ENCODE measurements at regions not wholly inside any gene's neighbourhood (a gene's known extent, or its start where the extent isn't known, plus 50 kb on each side); places are given as distances from the start of the nearest gene placed in this dataset.

DNA sequence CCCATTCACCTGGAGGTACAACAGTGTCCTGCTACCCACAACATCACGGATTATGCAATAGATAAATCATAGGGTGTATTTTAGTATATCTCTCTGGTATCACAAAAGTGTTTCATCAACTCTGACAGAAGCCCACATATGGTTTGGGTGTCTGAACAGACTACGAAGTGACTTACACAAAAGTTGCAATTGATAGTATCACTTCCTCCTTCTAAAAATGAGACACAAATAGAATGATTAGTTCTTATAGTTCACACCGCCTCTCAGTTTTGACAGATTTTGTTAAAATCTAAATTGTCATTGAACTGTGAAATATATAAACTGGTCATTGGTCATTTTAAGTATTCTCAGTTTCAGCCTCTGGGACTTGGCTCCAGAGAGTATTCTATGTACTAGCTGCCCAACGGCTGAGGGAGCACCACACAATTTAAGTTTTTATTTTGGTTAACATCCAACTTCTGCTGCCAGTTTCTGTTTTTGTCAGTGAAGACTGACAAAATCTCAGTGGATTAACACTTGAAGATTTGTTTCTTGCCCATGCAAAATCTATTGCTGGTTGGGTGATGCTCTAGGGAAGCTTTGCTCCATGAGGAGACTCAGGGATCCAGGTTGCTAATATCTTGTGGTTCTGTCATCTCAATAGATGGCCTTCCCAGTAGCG, 113.8 kb upstream of the PUDP start:
- no peak overlapping the region for H2AFZ ChIP-seq (ENCODE audit: low read depth, low read length)
- no peaks in the 10 kb centered on the region for H3F3A ChIP-seq (ENCODE audit: insufficient read depth, low read length, poor library complexity, severe bottlenecking)
- H3K4me2 ChIP-seq (ENCODE audit: low read length) = no peak overlapping the region
- no peaks in the 10 kb centered on the region for H4K20me1 ChIP-seq (ENCODE audit: insufficient read depth)
- H3K9me2 ChIP-seq (ENCODE audit: insufficient read depth, low read length) = no peaks in the 10 kb centered on the region
- no peaks in the 10 kb centered on the region for H3K27me3 ChIP-seq (ENCODE audit: insufficient read depth, low read depth, low read length)
- no peaks in the 10 kb centered on the region for H3K9me3 ChIP-seq (ENCODE audit: low read length)
- no peaks in the 10 kb centered on the region for H3K79me2 ChIP-seq (replicated peaks; ENCODE audit: insufficient read depth, low read length)
- H3K4me3 ChIP-seq (ENCODE audit: low read length) = no peak overlapping the region
- no peaks in the 10 kb centered on the region for H3K36me3 ChIP-seq (ENCODE audit: insufficient read depth, low read length)
- no peak overlapping the region for H3K9ac ChIP-seq (ENCODE audit: low read length)
- H3K27ac ChIP-seq (ENCODE audit: low read length) = no peak overlapping the region
- TF ChIP-seq TAF1 (IDR thresholded peaks at IDR 0.05; ENCODE audit: low read depth) = no peak
- TF ChIP-seq, protein P1, sequence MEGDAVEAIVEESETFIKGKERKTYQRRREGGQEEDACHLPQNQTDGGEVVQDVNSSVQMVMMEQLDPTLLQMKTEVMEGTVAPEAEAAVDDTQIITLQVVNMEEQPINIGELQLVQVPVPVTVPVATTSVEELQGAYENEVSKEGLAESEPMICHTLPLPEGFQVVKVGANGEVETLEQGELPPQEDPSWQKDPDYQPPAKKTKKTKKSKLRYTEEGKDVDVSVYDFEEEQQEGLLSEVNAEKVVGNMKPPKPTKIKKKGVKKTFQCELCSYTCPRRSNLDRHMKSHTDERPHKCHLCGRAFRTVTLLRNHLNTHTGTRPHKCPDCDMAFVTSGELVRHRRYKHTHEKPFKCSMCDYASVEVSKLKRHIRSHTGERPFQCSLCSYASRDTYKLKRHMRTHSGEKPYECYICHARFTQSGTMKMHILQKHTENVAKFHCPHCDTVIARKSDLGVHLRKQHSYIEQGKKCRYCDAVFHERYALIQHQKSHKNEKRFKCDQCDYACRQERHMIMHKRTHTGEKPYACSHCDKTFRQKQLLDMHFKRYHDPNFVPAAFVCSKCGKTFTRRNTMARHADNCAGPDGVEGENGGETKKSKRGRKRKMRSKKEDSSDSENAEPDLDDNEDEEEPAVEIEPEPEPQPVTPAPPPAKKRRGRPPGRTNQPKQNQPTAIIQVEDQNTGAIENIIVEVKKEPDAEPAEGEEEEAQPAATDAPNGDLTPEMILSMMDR (IDR thresholded peaks at IDR 0.05; ENCODE audit: poor library complexity, severe bottlenecking) = no peak
- TF ChIP-seq POLR2AphosphoS5 (IDR thresholded peaks at IDR 0.05) = no peak
- TF ChIP-seq, protein P2, sequence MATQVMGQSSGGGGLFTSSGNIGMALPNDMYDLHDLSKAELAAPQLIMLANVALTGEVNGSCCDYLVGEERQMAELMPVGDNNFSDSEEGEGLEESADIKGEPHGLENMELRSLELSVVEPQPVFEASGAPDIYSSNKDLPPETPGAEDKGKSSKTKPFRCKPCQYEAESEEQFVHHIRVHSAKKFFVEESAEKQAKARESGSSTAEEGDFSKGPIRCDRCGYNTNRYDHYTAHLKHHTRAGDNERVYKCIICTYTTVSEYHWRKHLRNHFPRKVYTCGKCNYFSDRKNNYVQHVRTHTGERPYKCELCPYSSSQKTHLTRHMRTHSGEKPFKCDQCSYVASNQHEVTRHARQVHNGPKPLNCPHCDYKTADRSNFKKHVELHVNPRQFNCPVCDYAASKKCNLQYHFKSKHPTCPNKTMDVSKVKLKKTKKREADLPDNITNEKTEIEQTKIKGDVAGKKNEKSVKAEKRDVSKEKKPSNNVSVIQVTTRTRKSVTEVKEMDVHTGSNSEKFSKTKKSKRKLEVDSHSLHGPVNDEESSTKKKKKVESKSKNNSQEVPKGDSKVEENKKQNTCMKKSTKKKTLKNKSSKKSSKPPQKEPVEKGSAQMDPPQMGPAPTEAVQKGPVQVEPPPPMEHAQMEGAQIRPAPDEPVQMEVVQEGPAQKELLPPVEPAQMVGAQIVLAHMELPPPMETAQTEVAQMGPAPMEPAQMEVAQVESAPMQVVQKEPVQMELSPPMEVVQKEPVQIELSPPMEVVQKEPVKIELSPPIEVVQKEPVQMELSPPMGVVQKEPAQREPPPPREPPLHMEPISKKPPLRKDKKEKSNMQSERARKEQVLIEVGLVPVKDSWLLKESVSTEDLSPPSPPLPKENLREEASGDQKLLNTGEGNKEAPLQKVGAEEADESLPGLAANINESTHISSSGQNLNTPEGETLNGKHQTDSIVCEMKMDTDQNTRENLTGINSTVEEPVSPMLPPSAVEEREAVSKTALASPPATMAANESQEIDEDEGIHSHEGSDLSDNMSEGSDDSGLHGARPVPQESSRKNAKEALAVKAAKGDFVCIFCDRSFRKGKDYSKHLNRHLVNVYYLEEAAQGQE (IDR thresholded peaks at IDR 0.05; ENCODE audit: borderline replicate concordance) = no peak
- no peak for TF ChIP-seq RAD21 (conservative IDR thresholded peaks at IDR 0.05)
- TF ChIP-seq MXI1 (conservative IDR thresholded peaks at IDR 0.05; ENCODE audit: poor library complexity, severe bottlenecking) = no peak
- TF ChIP-seq EP300 (conservative IDR thresholded peaks at IDR 0.05; ENCODE audit: poor library complexity, severe bottlenecking) = no peak
- TF ChIP-seq EZH2 (IDR thresholded peaks at IDR 0.05; ENCODE audit: borderline replicate concordance, insufficient read depth, low read length, poor library complexity, severe bottlenecking) = no peak
- TF ChIP-seq SMC3 (conservative IDR thresholded peaks at IDR 0.05; ENCODE audit: poor library complexity) = no peak

DNA sequence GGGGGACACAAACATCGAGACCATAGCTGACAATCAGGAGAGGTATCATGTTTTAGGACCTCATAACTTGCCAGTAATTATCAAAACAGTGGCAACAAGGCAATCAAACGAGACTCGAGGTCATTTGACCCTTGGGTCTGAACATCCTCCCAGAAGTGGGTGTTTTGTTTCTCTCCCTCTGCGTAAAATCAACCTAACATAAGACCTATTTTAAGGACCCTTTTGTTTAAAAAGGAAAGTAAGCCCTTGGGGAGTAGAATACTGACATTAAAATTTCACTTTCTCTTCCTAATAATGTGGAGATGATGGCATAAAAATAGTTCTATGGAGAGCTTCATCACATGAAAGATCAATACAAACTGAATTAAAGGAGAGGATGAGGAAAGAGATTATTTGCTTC, 106.2 kb upstream of the PUDP start:
- Histone ChIP-seq H3K9ac (ENCODE audit: low read length) (no peak overlapping the region), H3K27ac (ENCODE audit: low read length) (no peak overlapping the region), H3K79me2 (replicated peaks; ENCODE audit: insufficient read depth, low read length) (no peaks in the 10 kb centered on the region), H3K27me3 (ENCODE audit: insufficient read depth, low read depth, low read length) (no peaks in the 10 kb centered on the region), H3K4me3 (ENCODE audit: low read length) (no peak overlapping the region), H3F3A (ENCODE audit: insufficient read depth, low read length, poor library complexity, severe bottlenecking) (no peaks in the 10 kb centered on the region), H2AFZ (ENCODE audit: low read depth, low read length) (no peak overlapping the region), H3K9me2 (ENCODE audit: insufficient read depth, low read length) (no peaks in the 10 kb centered on the region), H3K4me2 (ENCODE audit: low read length) (no peak overlapping the region), H3K9me3 (ENCODE audit: low read length) (no peaks in the 10 kb centered on the region), H4K20me1 (ENCODE audit: insufficient read depth) (no peaks in the 10 kb centered on the region), H3K36me3 (ENCODE audit: insufficient read depth, low read length) (no peaks in the 10 kb centered on the region)
- TF ChIP-seq POLR2AphosphoS5 (IDR thresholded peaks at IDR 0.05) (no peak), EZH2 (IDR thresholded peaks at IDR 0.05; ENCODE audit: borderline replicate concordance, insufficient read depth, low read length, poor library complexity, severe bottlenecking) (no peak), EP300 (conservative IDR thresholded peaks at IDR 0.05; ENCODE audit: poor library complexity, severe bottlenecking) (no peak), SMC3 (conservative IDR thresholded peaks at IDR 0.05; ENCODE audit: poor library complexity) (no peak), RAD21 (conservative IDR thresholded peaks at IDR 0.05) (no peak), MXI1 (conservative IDR thresholded peaks at IDR 0.05; ENCODE audit: poor library complexity, severe bottlenecking) (no peak), TAF1 (IDR thresholded peaks at IDR 0.05; ENCODE audit: low read depth) (no peak)
- TF ChIP-seq, protein P2 (IDR thresholded peaks at IDR 0.05; ENCODE audit: borderline replicate concordance) = no peak
- TF ChIP-seq, protein P1 (IDR thresholded peaks at IDR 0.05; ENCODE audit: poor library complexity, severe bottlenecking) = no peak

Data from neural cell (in vitro differentiated cells).